ENCODE measurements at regions not wholly inside any gene's neighbourhood (a gene's known extent, or its start where the extent isn't known, plus 50 kb on each side); places are given as distances from the start of the nearest gene placed in this dataset.

DNA sequence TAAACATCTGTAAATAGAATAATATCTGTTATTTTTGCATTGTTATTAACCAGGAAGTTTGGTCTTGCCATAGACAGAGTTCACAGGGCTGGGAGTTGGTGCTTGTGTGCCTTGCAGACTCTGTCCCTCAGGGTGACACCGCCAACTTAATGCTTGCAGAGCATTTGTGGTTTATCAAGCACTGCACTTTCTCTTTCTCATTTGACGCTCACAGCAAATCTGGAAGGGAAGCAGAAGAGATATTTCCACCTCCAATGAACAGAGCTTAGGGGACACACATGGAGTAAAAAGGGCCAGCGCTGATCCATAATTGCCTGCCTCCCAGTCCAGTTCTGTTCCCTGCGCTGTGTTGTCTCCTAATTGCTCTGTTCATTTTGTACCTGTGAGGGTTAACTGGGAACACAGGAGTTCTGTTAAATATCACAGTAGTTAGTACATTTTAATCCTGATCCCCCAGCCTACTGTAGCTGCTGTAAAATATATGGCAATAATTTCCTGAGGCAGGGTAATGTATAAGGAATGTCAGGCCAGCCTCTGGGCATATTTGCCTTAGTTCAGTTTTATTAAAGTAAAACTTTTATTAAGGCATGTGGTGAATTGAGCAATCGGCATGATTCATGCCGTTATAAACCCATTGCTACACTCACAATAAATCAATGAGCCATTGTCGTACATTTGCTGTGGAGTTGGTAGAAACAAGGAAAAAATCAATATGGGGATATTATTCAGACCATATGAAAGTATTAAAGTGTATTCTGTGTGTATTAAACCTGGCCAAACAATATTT is 182.5 kb upstream of the OSR1 start:
- DNase-seq: no peak

DNA sequence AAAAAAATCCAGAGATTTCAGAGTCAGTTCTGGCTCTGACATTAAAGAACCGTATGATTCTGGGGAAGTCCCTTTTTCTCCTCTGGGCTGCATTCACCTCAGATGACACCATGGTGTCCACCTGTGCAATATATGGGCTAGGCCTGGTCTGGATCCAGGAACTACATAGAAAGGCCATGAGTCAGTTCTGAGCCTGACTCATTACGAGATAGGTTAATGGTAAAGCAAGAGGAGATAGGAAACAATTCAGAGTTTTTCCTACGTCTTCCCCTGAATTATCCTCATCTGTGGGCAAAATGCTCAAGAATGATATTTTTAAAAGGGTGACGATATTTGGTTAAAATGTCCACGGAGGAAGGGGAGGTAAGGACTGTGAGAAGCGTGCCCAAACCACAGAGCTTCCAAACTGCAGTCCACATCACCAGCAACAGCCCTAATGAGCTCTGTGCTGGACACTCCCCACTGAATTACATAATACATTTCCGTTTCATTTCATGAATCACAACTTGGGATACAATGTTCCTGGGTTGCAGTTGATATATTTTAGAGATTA is 180.1 kb upstream of the OSR1 start:
- no peak for DNase-seq

DNA sequence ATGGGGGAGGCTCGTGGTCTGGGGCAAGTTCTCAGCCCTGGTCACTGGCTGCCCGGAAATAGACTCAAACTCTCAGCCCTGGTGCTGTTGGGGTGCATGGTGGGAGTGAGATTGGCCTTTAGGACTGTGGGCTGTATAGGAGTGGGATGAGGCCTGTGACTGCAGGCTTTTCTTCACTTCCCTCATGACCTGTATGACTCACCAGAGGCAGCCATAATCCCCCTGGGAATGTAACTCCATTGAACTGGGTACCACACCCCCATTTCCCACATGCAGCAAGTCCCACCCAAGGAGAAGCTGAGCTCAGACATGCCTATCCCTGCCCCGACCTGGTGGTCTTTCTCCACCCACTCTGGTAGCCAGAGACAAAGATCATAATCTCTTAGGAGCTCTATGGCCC is 177.7 kb upstream of the OSR1 start:
- no peak for DNase-seq

DNA sequence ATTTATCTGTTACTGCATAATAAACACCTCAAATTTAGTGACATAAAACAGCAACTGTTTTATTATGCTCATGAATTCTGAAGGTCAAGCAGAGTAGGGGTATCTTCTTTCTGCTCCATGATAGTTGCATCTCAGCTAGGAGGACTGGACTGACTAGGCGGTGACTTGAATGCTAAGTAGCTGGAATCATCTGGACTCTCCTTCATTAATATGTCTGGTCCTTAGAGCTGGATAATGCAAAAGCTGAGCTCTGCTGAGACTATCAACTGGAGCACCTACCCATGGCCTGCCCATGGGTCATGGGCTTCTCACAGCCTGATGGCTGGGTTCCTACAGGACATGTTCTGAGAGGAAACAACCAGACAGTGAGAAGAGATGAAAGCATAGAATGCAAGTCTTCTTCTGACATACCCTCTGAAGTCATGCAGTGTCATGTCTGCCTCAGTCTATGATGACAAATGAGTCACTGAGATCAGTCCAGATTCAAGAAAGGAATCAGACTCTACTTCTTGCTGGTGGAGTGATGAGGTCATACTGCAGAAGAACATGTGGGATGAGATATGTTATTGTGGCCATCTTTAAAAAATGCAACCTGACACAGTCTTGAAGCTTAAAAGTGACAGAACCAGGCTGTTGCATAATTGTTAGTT is 174.2 kb upstream of the OSR1 start:
- no peak for DNase-seq

DNA sequence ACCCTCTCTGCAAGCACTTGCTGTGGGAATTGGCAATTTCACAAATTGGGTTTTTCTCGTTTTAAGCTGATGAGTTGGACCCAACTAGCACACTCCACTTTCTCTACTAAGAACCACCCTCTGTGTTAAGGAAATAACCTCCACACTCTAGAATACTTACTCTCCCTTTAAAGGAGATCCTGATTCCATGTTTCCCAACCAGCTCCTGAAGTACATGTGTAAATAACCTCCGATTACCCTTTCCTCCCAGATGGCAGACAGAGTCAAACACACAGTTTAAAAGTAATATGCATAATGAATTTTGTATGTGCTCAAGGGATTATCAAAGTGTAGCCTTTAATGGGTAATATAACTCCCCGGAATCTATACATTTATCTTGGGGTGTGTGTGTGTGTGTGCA is 171.3 kb upstream of the OSR1 start:
- no peak for DNase-seq

DNA sequence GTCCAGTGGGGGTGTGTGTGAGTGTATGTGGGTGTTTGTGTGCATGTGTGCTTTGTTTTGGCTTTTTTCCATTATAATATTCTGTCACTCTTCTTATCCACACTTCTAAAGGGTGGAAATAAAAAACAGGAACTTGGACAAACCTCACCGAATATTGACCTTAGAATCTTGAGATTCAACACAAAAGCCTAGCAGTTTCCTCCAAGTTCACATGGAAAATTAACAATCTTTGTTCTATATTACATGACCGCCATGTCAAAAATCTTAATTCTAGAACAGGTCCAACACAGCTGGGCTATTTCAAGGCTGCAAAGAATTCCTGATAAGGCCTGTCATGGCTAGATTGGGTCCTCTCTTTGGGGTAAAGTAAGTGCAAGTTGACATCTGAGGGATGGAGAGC is 169.3 kb upstream of the OSR1 start:
- no peak for DNase-seq

GRCh38 chr2:19525313-19525712 is 166.9 kb upstream of the OSR1 start:
- no peak for DNase-seq

GRCh38 chr2:19519045-19519444 is 160.6 kb upstream of the OSR1 start:
- no peak for DNase-seq

DNA sequence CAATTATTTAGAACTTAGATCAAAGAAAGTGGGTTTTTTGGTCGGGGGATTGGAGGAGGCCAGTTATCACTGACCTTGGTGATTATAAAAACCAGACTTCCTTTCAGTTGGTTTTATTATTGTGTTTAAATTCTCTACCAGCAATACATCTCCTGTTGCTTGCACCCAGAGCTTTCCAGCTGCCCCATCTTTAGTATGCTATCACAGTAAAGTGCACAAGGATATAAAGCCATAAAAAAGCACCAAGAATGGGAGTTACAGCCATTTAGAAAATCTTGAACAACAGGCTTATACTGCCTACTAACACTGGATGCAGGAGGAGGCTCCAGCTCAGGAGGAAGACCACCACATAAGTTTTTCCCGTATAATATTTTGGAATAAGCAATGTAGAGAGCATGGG is 148.7 kb upstream of the OSR1 start:
- DNase-seq: no peak

GRCh38 chr2:19505199-19506136 is 147.0 kb upstream of the OSR1 start:
- DNase-seq: no peak

- no peak for DNase-seq
Measured at GRCh38 chr2:19504400-19505198, 146.2 kb upstream of the OSR1 start.

GRCh38 chr2:19503915-19504314 is 145.5 kb upstream of the OSR1 start:
- no peak for DNase-seq

- DNase-seq: no peak
Measured at GRCh38 chr2:19503406-19503805, 145.0 kb upstream of the OSR1 start.

DNA sequence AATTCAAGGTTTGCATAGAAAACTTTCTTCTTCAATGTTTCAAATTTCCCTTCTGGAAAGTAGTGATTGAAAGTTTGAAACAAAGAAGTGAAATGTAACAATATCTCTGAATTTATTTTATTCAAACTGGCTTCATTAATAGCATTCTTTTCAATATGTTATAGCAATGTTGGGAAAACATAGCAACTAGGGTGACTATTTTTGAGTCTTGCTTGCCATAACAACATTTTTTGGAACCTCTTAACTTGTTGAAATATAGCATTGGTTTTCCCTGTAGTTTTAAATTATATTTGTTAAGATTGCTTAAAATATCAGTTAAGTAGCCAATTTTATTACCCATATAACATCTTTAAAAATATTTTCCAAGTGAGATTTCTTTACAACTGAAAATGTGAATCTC is 141.7 kb upstream of the OSR1 start:
- no peak for DNase-seq

GRCh38 chr2:19496646-19497045 is 138.2 kb upstream of the OSR1 start:
- no peak for DNase-seq

DNA sequence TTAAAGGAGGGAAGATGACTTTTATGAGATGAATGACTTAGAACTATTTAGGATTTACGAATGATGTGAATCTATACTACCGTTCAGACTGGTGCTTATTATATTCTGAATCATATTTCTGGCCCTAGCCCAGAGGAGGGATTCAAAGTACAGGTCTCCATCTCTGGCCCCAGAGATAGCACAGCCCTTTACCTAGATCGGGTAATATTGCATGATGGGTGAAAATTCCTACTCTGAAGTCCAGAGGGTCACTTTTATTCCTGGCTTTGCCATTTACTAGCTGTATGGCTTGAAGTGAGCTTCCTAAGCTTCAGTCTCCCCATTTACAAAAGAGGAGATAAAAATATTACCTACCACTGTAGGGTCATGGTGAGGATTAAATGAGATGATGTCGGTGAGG is 135.8 kb upstream of the OSR1 start:
- DNase-seq: no peak

- DNase-seq: no peak
Measured at GRCh38 chr2:19491796-19492195, 133.4 kb upstream of the OSR1 start.

DNA sequence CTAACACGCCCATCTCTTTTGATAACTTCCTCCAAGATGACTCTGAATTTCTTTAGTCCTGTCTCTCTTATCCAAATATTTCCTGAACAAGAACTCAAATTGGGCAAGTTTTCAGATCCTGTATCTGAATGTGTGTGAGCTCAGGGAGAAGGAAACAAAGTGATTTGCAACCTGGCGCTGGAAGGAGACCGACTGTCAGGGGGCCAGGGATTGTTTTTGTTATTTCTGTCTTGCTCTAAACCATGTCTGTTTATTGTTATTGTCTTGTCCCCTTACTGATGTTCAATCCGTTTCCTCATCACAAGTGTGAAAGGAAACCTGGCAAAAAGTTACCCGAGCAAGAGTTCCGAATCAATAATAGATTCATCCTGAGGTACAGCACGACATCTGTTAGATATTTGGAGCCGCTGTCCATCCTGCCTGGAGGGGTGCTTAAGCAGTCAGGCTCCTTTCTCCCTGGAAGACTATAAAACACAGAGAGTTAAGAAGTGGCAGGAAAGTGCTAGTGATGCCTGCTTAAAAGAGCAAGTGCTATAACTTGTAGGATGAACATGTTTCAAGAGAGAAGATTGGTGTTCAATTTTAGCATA is 132.5 kb upstream of the OSR1 start:
- DNase-seq: no peak

GRCh38 chr2:19488009-19488691 is 129.7 kb upstream of the OSR1 start:
- no peak for DNase-seq

- no peak for DNase-seq
Measured at GRCh38 chr2:19484736-19485135, 126.3 kb upstream of the OSR1 start.

DNA sequence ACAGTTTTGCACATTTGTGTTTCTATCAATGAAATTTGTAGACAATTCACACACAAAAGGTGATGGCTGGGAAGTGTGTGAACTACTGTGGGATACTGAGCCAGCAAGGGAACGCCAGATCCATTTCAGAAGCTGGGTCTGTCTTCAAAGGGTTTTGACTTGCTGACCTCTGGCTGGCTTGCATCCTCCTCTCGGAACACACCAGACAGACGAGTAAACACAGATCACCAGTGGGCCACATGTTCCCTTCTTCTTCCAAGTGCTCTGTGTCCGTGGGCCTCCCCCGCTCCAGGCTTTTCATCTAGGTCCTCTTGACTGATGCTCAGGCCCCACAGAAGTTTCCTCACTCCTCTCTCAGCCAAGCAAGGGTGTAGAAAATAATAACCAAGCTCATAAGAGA is 122.2 kb upstream of the OSR1 start:
- no peak for DNase-seq

Data from CD4-positive, alpha-beta T cell treated with Interleukin-17A for 1 hour (primary cell).